HEK293 (cell line): ENCODE measurements at regions not wholly inside any gene's neighbourhood (a gene's known extent, or its start where the extent isn't known, plus 50 kb on each side); places are given as distances from the start of the nearest gene placed in this dataset.

ENCODE experiments used
- CTCF ChIA-PET: fragments of 350-600 bp; formaldehyde crosslinking; extraction: SDS; loops from one replicate; lab custom pipeline; 2021; ENCODE audit warnings: antibody characterized with exemption; lab: Yijun Ruan, JAX
- POLR2A ChIA-PET: fragments of 300-600 bp; formaldehyde crosslinking; extraction: SDS; loops from one replicate; lab custom pipeline; 2020; ENCODE audit warnings: antibody characterized with exemption, inconsistent platforms; lab: Yijun Ruan, JAX
- H3K27ac ChIP-seq: fragments of 200-500 bp; sonication (Bioruptor generic); 2 replicates; pipeline ENCODE4 v1.5.1; 2014; ENCODE audit warnings: low read depth, low read length, control low read depth, inconsistent platforms; ENCODE audit errors: extremely low read depth
- H3K36me3 ChIP-seq, 2 experiments: fragments of 200-500 bp in 1 of 2; sonication (Bioruptor generic) in 1 of 2; 1 replicate in 1 of 2; 2 replicates in 1 of 2; pipeline ENCODE4 v1.5.1; 2014 to 2017; ENCODE audit warnings: inconsistent platforms in 2 of 2, low read length in 2 of 2; ENCODE audit not compliant: control insufficient read depth in 2 of 2, insufficient read depth in 1 of 2
- H3K4me1 ChIP-seq: fragments of 200-500 bp; sonication (Bioruptor generic); 2 replicates; pipeline ENCODE4 v1.5.1; 2014; ENCODE audit warnings: mild to moderate bottlenecking, low read length, inconsistent platforms; ENCODE audit not compliant: control insufficient read depth, insufficient read depth
- H3K4me3 ChIP-seq: 2 replicates; pipeline ENCODE4 v1.5.1; 2011; ENCODE audit warnings: low read depth, mild to moderate bottlenecking, control low read depth, low read length, moderate library complexity
- H3K9me3 ChIP-seq: fragments of 200-500 bp; sonication (Bioruptor generic); 2 replicates; pipeline ENCODE4 v1.5.1; 2014; ENCODE audit warnings: low read depth, low read length, inconsistent platforms; ENCODE audit not compliant: control insufficient read depth, insufficient read depth
- FEZF1 ChIP-seq: fragments of 450-650 bp; formaldehyde crosslinking; IDR thresholded peaks from 2 replicates; pipeline ENCODE4 v1.5.1; 2016; ENCODE audit warnings: missing biosample characterization, missing genetic modification characterization
- GLIS1 ChIP-seq: fragments of 450-650 bp; formaldehyde crosslinking; IDR thresholded peaks from 2 replicates; pipeline ENCODE4 v1.5.1; 2016; ENCODE audit warnings: missing biosample characterization, missing genetic modification characterization
- HIC1 ChIP-seq: fragments of 450-650 bp; formaldehyde crosslinking; IDR thresholded peaks from 2 replicates; pipeline ENCODE4 v1.5.1; 2016; ENCODE audit warnings: missing biosample characterization, missing genetic modification characterization
- INSM2 ChIP-seq: fragments of 450-650 bp; formaldehyde crosslinking; IDR thresholded peaks from 2 replicates; pipeline ENCODE4 v1.5.1; 2016; ENCODE audit warnings: missing biosample characterization, missing genetic modification characterization
- KLF1 ChIP-seq: fragments of 450-650 bp; formaldehyde crosslinking; IDR thresholded peaks from 2 replicates; pipeline ENCODE4 v1.5.1; 2016; ENCODE audit warnings: missing biosample characterization, missing genetic modification characterization
- KLF17 ChIP-seq: fragments of 450-650 bp; formaldehyde crosslinking; IDR thresholded peaks from 2 replicates; pipeline ENCODE4 v1.5.1; 2016; ENCODE audit warnings: missing biosample characterization, missing genetic modification characterization
- KLF8 ChIP-seq: fragments of 450-650 bp; formaldehyde crosslinking; IDR thresholded peaks from 2 replicates; pipeline ENCODE4 v1.5.1; 2016; ENCODE audit warnings: missing biosample characterization, missing genetic modification characterization
- MZF1 ChIP-seq: fragments of 450-650 bp; formaldehyde crosslinking; IDR thresholded peaks from 2 replicates; pipeline ENCODE4 v1.5.1; 2017; ENCODE audit warnings: missing biosample characterization, missing genetic modification characterization, borderline replicate concordance
- PRDM10 ChIP-seq: fragments of 450-650 bp; formaldehyde crosslinking; IDR thresholded peaks from 2 replicates; pipeline ENCODE4 v1.5.1; 2016; ENCODE audit warnings: missing biosample characterization, missing genetic modification characterization
- SP2 ChIP-seq: fragments of 450-650 bp; formaldehyde crosslinking; IDR thresholded peaks from 2 replicates; pipeline ENCODE4 v1.5.1; 2016; ENCODE audit warnings: missing biosample characterization, missing genetic modification characterization
- YY2 ChIP-seq: fragments of 450-650 bp; formaldehyde crosslinking; IDR thresholded peaks from 2 replicates; pipeline ENCODE4 v1.5.1; 2016; ENCODE audit warnings: missing biosample characterization, missing genetic modification characterization
- ZBTB6 ChIP-seq: fragments of 450-650 bp; formaldehyde crosslinking; IDR thresholded peaks from 2 replicates; pipeline ENCODE4 v1.5.1; 2017; ENCODE audit warnings: missing biosample characterization, missing genetic modification characterization
- ZFHX2 ChIP-seq: fragments of 450-650 bp; formaldehyde crosslinking; conservative IDR thresholded peaks from 2 replicates; pipeline ENCODE4 v1.5.1; 2016; ENCODE audit warnings: missing biosample characterization, missing genetic modification characterization
- ZFP3 ChIP-seq: fragments of 450-650 bp; formaldehyde crosslinking; IDR thresholded peaks from 2 replicates; pipeline ENCODE4 v1.5.1; 2016; ENCODE audit warnings: low read depth, missing biosample characterization, missing genetic modification characterization
- ZIC2 ChIP-seq: fragments of 450-650 bp; formaldehyde crosslinking; IDR thresholded peaks from 2 replicates; pipeline ENCODE4 v1.5.1; 2016; ENCODE audit warnings: missing biosample characterization, missing genetic modification characterization
- ZNF10 ChIP-seq: fragments of 450-650 bp; formaldehyde crosslinking; IDR thresholded peaks from 2 replicates; pipeline ENCODE4 v1.5.1; 2017; ENCODE audit warnings: missing biosample characterization, missing genetic modification characterization
- ZNF157 ChIP-seq: fragments of 450-650 bp; formaldehyde crosslinking; IDR thresholded peaks from 2 replicates; pipeline ENCODE4 v1.5.1; 2016; ENCODE audit warnings: missing biosample characterization, missing genetic modification characterization
- ZNF341 ChIP-seq: fragments of 450-650 bp; formaldehyde crosslinking; IDR thresholded peaks from 2 replicates; pipeline ENCODE4; 2016; ENCODE audit warnings: low read depth, missing biosample characterization, missing genetic modification characterization
- ZNF366 ChIP-seq: fragments of 450-650 bp; formaldehyde crosslinking; conservative IDR thresholded peaks from 2 replicates; pipeline ENCODE4 v1.5.1; 2016; ENCODE audit warnings: missing biosample characterization, missing genetic modification characterization
- ZNF423 ChIP-seq: fragments of 450-650 bp; formaldehyde crosslinking; IDR thresholded peaks from 2 replicates; pipeline ENCODE4 v1.5.1; 2016; ENCODE audit warnings: missing biosample characterization, missing genetic modification characterization
- ZNF433 ChIP-seq: fragments of 450-650 bp; formaldehyde crosslinking; IDR thresholded peaks from 2 replicates; pipeline ENCODE4 v1.5.1; 2016; ENCODE audit warnings: missing biosample characterization, missing genetic modification characterization, low read depth
- ZNF488 ChIP-seq: fragments of 450-650 bp; formaldehyde crosslinking; IDR thresholded peaks from 2 replicates; pipeline ENCODE4 v1.5.1; 2016; ENCODE audit warnings: missing biosample characterization, missing genetic modification characterization
- ZNF548 ChIP-seq: fragments of 450-650 bp; formaldehyde crosslinking; IDR thresholded peaks from 2 replicates; pipeline ENCODE4 v1.5.1; 2016; ENCODE audit warnings: missing biosample characterization, missing genetic modification characterization
- ZNF561 ChIP-seq: fragments of 450-650 bp; IDR thresholded peaks from 2 replicates; pipeline ENCODE4 v1.5.1; 2018; ENCODE audit warnings: missing biosample characterization, missing genetic modification characterization, borderline replicate concordance
- ZNF596 ChIP-seq: fragments of 450-650 bp; IDR thresholded peaks from 2 replicates; pipeline ENCODE4 v1.5.0; 2018; ENCODE audit warnings: missing biosample characterization, mild to moderate bottlenecking, missing genetic modification characterization, moderate library complexity
- ZNF692 ChIP-seq: fragments of 450-650 bp; formaldehyde crosslinking; IDR thresholded peaks from 2 replicates; pipeline ENCODE4 v1.5.1; 2016; ENCODE audit warnings: missing biosample characterization, missing genetic modification characterization
- ZNF792 ChIP-seq: fragments of 450-650 bp; formaldehyde crosslinking; IDR thresholded peaks from 2 replicates; pipeline ENCODE4 v1.5.1; 2016; ENCODE audit warnings: missing biosample characterization, missing genetic modification characterization

GRCh38 chr1:43069461-43070050 lies 102.5 kb downstream of the EBNA1BP2 start:
- Histone ChIP-seq H3K27ac (no peak overlapping the region), H3K4me1 (no peaks in the 10 kb centered on the region; the same call in 1 of the 2 replicates), H3K4me3 (no peak overlapping the region), H3K36me3 (no peaks in the 10 kb centered on the region), H3K9me3 (no peaks in the 10 kb centered on the region)
- ChIA-PET CTCF (interaction anchor here (1.1 to 1.9 kb wide), 2 partner anchors 145 to 292 kb away, joined by 3 to 5 read pairs; no protein-coding TSS in a partner anchor), POLR2A (no interaction called here)
- no peak for TF ChIP-seq ZNF423 (tag by site-specific recombination)
- TF ChIP-seq ZNF366 (tag by site-specific recombination) = no peak
- TF ChIP-seq ZNF488 (tag by site-specific recombination) = no peak
- TF ChIP-seq ZBTB6 (tag by site-specific recombination) = no peak
- TF ChIP-seq KLF17 (tag by site-specific recombination) = no peak
- no peak for TF ChIP-seq KLF8
- peak; percentile 89 for TF ChIP-seq ZNF341 (tag by site-specific recombination)
- no peak for TF ChIP-seq ZNF10 (tag by site-specific recombination)
- TF ChIP-seq ZFHX2 (tag by site-specific recombination) = 0 out of 2 replicates have a peak, but pooled peaks have one; percentile 33
- no peak for TF ChIP-seq YY2
- no peak for TF ChIP-seq ZNF561 (tag by site-specific recombination)
- TF ChIP-seq ZNF157 (tag by site-specific recombination) = no peak
- peak; percentile 95 for TF ChIP-seq ZIC2
- TF ChIP-seq ZFP3 (tag by site-specific recombination) = no peak
- TF ChIP-seq INSM2 (tag by site-specific recombination) = no peak
- TF ChIP-seq ZNF692 (tag by site-specific recombination) = no peak
- TF ChIP-seq PRDM10 = no peak
- TF ChIP-seq SP2 (tag by site-specific recombination) = no peak
- no peak for TF ChIP-seq KLF1
- TF ChIP-seq HIC1 = no peak
- no peak for TF ChIP-seq ZNF596 (tag by site-specific recombination)
- TF ChIP-seq FEZF1 (tag by site-specific recombination) = no peak
- no peak for TF ChIP-seq ZNF433
- peak; percentile 93 for TF ChIP-seq GLIS1
- no peak for TF ChIP-seq ZNF792
- no peak for TF ChIP-seq MZF1 (tag by site-specific recombination)
- TF ChIP-seq ZNF548 (tag by site-specific recombination) = no peak
